DMS153 (cell line): ENCODE measurements at regions not wholly inside any gene's neighbourhood (a gene's known extent, or its start where the extent isn't known, plus 50 kb on each side); places are given as distances from the start of the nearest gene placed in this dataset.

ENCODE experiments used
- DNase-seq: peaks from one replicate; lab custom pipeline; 2025; lab: John Stamatoyannopoulos, UW

DNA sequence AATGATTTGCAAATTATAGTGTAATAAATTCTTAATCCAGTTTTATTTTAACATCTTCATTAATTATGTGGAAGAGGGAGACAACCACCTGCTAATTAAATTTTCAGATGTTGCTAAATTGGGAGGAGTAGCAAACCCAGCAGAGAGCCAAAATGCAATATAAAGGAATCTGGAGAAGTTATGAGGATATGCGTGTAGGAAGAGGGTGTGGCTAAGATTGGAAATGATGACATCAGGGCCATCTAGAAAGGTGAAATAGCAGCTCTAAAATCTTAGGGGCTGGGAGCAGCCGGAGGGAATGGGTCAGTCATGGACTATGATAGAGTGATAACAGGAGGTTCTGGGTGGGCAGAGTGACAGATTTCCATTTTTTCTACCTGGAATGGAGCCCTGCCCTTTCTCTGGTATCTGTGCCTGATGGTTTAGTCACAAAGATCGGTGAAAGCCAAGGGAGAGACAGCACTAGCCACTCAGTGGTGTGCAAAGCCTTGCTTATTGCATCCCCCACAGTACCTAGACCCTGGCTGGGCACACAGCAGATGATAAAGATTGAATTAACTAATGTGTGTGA lies 379.2 kb upstream of the CELF4 start:
- no peak for DNase-seq

- DNase-seq = no peak
Observed at GRCh38 chr18:37937287-37937686, 371.7 kb upstream of the CELF4 start.

DNA sequence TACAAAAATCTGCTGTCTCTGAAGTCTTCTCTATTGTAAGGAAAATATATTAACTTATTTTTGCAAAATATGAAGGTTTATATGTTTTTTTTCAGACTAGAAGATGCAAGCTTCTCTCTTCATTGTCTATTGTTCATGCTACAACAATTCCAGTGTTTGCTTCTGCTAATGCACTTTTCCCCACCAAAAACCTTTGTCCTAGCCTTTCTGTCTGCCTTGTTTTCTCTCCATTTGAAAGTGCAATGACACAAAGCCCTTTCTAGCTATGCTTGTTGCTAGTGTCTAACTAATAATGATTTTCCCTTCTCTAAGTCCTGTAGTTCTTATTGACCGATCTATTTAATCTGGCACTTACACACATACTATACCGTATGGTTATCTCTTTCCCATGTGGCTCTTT lies 369.5 kb upstream of the CELF4 start:
- no peak for DNase-seq

GRCh38 chr18:37930640-37931039 lies 365.0 kb upstream of the CELF4 start:
- no peak for DNase-seq

- DNase-seq = no peak
Observed at GRCh38 chr18:37922162-37922561, 356.6 kb upstream of the CELF4 start.

- DNase-seq = no peak
Observed at GRCh38 chr18:37920865-37921264, 355.3 kb upstream of the CELF4 start.

DNA sequence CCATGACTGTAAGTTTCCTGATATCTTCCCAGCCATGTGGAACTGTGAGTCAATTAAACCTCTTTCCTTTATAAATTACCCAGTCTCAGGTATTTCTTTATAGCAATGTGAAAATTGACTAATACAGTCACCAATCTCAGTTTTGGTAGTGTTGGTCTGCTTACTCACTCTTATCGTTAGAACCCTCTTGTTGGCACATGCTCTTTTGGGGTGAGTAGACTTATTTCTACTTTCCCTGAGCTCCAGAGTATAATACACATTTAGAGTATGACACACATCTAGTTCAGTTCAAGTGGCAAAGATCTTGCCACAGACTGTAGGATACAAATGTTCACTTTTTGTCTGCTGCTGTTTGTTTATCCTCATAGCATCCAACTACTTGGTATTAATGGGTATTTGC lies 347.5 kb upstream of the CELF4 start:
- no peak for DNase-seq

- no peak for DNase-seq
Observed at GRCh38 chr18:37902344-37902743, 336.7 kb upstream of the CELF4 start.

GRCh38 chr18:37900326-37900725 lies 334.7 kb upstream of the CELF4 start:
- DNase-seq = no peak

DNA sequence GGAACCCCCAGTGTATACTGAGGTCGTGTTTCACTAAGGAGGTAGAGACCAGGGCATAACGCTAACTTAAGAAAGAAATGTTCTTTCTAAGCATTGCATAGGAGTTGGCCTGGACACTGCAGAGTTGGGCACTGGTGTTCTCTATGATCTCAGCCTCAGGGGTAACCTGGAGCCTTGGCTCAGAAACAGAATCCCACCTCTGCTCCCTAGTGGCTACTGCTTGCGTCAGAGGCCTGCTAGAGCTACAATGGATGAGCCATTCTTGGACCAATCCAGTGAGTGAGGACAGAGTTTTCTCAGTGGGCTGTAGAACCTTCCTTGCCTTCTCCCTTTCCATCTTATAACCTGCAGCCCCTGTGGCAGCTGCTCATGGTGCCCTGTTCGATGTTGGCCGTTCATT lies 324.4 kb upstream of the CELF4 start:
- no peak for DNase-seq

GRCh38 chr18:37874721-37875120 lies 309.1 kb upstream of the CELF4 start:
- DNase-seq = no peak

- DNase-seq = no peak
Observed at GRCh38 chr18:37873416-37873815, 307.8 kb upstream of the CELF4 start.

DNA sequence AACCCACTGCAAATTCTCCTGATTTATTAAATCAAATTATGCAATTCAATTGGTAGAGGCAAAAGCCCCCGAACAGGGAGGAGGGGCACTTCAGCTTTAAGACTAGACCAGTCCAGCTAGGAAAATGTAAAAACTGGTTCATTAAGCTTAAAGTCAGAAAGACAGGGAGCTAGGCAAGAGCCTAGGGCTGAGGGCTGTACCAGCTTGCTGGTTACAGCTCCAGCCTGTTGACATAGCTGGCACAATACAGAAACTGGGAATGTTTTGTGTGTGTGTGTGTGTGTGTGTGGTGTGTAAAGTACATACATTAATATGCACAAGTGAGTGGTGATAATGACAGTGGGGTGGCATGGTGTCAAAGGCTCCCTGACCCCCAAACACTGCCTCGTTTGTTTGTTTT lies 307.0 kb upstream of the CELF4 start:
- no peak for DNase-seq

DNA sequence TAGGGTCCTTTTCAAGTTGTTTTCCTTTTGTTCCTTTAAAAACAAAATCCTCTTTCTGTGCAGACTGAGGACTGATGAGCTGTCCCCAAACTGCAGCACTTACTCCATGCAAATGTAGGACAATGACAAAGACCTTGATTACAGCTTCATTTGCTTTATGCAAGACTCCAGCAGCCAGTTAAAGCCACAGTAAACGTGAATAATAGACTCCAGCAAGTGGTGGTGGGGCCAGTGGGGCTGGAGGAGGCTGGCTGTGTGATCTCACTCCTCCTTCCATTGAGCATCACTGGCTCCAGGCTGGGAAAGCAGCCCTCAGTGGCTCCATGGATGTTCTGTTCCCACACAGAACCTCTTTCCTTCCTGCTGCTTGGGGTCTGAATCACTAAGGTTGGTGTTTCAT lies 306.0 kb upstream of the CELF4 start:
- DNase-seq = no peak

GRCh38 chr18:37869051-37869450 lies 303.5 kb upstream of the CELF4 start:
- DNase-seq = no peak

- no peak for DNase-seq
Observed at GRCh38 chr18:37864122-37864521, 298.5 kb upstream of the CELF4 start.

- no peak for DNase-seq
Observed at GRCh38 chr18:37861981-37862380, 296.4 kb upstream of the CELF4 start.

DNA sequence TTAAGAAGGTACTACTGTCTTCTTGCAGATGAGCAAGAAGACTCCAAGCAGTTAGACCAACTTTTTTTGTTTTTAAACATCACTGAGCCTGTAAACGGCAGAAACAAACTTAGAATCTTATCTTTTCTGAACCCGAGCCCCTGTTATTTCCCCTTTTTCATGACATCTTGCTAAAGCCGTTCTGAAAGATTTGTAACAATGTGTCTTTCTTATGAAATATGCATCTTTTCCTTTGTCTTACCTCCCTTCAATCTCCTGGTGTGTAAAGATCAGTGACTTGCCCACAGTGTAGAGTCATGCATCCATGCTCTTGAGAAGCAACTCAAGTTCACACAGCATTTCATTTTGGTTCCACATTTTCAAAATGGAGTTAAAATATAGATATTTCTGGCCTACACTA lies 288.8 kb upstream of the CELF4 start:
- no peak for DNase-seq

GRCh38 chr18:37853706-37854105 lies 288.1 kb upstream of the CELF4 start:
- DNase-seq = no peak

GRCh38 chr18:37852464-37852863 lies 286.9 kb upstream of the CELF4 start:
- no peak for DNase-seq

DNA sequence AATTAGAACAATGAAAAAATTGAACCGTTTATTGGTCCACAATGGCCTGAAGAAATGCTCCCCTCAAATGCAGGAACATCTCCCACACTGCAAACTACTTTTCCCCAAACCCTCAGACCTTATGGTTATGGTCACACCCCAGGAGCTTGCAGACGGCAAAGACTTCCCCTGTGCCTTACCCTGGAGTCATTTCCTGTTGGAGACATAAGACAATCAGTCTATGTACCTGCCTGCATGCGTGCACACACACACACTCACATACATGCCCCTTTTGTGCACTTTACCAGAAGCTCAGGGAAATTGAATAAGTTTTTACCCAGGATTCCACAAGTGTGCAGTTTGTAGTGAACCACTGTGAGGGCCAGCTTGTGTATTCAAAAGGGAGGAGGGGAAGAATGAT lies 281.9 kb upstream of the CELF4 start:
- no peak for DNase-seq

GRCh38 chr18:37846996-37847395 lies 281.4 kb upstream of the CELF4 start:
- no peak for DNase-seq

GRCh38 chr18:37845498-37845897 lies 279.9 kb upstream of the CELF4 start:
- DNase-seq = no peak

DNA sequence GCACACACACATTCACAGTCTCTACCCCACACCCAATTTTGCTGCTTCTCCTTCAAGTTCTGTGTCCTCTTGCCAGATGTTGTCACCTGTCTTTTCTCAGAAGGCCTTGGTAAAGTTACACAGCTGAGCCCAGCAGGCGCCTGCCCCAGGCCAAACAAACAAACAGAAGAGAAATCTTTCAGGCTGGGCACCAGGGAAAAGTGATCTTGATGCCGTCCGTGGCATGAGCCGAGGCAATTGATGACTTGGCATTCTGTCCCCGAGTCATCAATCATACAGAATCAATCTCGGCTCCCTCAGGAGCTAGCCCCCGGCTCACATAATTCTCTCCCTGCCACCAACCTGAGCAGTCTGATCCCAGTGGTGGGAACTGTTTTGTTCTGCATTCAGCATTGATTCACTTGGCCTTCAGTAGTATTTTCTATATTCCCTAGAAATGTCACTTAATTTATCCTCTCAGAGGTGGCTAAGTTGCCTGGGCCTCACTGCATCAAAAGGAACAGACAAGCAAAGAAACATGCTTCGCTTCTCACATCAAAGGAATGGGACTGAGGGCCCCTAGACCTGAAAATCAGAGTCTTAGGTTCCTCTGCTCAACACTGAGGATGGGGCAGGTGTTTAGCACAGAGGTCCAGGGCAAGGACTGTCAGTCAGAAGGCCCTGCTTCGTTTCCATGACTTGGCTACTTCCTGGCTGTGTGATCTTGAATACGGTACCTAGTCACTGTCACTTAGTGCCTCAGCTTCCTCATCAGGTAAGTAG lies 278.8 kb upstream of the CELF4 start:
- no peak for DNase-seq
